ENCODE measurements at regions not wholly inside any gene's neighbourhood (a gene's known extent, or its start where the extent isn't known, plus 50 kb on each side); places are given as distances from the start of the nearest gene placed in this dataset.

- no peak for DNase-seq (ENCODE audit: low spot score)
Measured at GRCh38 chr4:34108391-34108790, 2135.9 kb downstream of the ARAP2 start.

GRCh38 chr4:34112573-34112972 lies 2131.7 kb downstream of the ARAP2 start:
- no peak for DNase-seq (ENCODE audit: low spot score)

GRCh38 chr4:34138385-34138784 lies 2105.9 kb downstream of the ARAP2 start:
- DNase-seq (ENCODE audit: low spot score), result no peak

GRCh38 chr4:34139346-34139745 lies 2105.0 kb downstream of the ARAP2 start:
- no peak for DNase-seq (ENCODE audit: low spot score)

GRCh38 chr4:34148322-34148908 lies 2095.9 kb downstream of the ARAP2 start:
- DNase-seq (ENCODE audit: low spot score), result no peak

- no peak for DNase-seq (ENCODE audit: low spot score)
Measured at GRCh38 chr4:34157547-34157946, 2086.8 kb downstream of the ARAP2 start.

- DNase-seq (ENCODE audit: low spot score), result no peak
Measured at GRCh38 chr4:34158878-34159277, 2085.4 kb downstream of the ARAP2 start.

GRCh38 chr4:34170946-34171345 lies 2073.4 kb downstream of the ARAP2 start:
- DNase-seq (ENCODE audit: low spot score), result no peak

- DNase-seq (ENCODE audit: low spot score), result no peak
Measured at GRCh38 chr4:34176609-34177008, 2067.7 kb downstream of the ARAP2 start.

- DNase-seq (ENCODE audit: low spot score), result no peak
Measured at GRCh38 chr4:34178476-34178875, 2065.8 kb downstream of the ARAP2 start.

- DNase-seq (ENCODE audit: low spot score), result peak; percentile 5
Measured at GRCh38 chr4:34181311-34181841, 2062.9 kb downstream of the ARAP2 start.

GRCh38 chr4:34181891-34182290 lies 2062.4 kb downstream of the ARAP2 start:
- DNase-seq (ENCODE audit: low spot score), result no peak

GRCh38 chr4:34182306-34182705 lies 2062.0 kb downstream of the ARAP2 start:
- DNase-seq (ENCODE audit: low spot score), result no peak

- no peak for DNase-seq (ENCODE audit: low spot score)
Measured at GRCh38 chr4:34183926-34184325, 2060.4 kb downstream of the ARAP2 start.

GRCh38 chr4:34187056-34187455 lies 2057.3 kb downstream of the ARAP2 start:
- no peak for DNase-seq (ENCODE audit: low spot score)

- DNase-seq (ENCODE audit: low spot score), result no peak
Measured at GRCh38 chr4:34191443-34191842, 2052.9 kb downstream of the ARAP2 start.

- DNase-seq (ENCODE audit: low spot score), result no peak
Measured at GRCh38 chr4:34193451-34194154, 2050.7 kb downstream of the ARAP2 start.

GRCh38 chr4:34194585-34194984 lies 2049.7 kb downstream of the ARAP2 start:
- no peak for DNase-seq (ENCODE audit: low spot score)

GRCh38 chr4:34196375-34196774 lies 2047.9 kb downstream of the ARAP2 start:
- DNase-seq (ENCODE audit: low spot score), result no peak

- no peak for DNase-seq (ENCODE audit: low spot score)
Measured at GRCh38 chr4:34198966-34199365, 2045.3 kb downstream of the ARAP2 start.

- no peak for DNase-seq (ENCODE audit: low spot score)
Measured at GRCh38 chr4:34200535-34200934, 2043.8 kb downstream of the ARAP2 start.

GRCh38 chr4:34202154-34202553 lies 2042.2 kb downstream of the ARAP2 start:
- DNase-seq (ENCODE audit: low spot score), result no peak

- no peak for DNase-seq (ENCODE audit: low spot score)
Measured at GRCh38 chr4:34220601-34221000, 2023.7 kb downstream of the ARAP2 start.
